ENCODE measurements at regions not wholly inside any gene's neighbourhood (a gene's known extent, or its start where the extent isn't known, plus 50 kb on each side); places are given as distances from the start of the nearest gene placed in this dataset.

DNA sequence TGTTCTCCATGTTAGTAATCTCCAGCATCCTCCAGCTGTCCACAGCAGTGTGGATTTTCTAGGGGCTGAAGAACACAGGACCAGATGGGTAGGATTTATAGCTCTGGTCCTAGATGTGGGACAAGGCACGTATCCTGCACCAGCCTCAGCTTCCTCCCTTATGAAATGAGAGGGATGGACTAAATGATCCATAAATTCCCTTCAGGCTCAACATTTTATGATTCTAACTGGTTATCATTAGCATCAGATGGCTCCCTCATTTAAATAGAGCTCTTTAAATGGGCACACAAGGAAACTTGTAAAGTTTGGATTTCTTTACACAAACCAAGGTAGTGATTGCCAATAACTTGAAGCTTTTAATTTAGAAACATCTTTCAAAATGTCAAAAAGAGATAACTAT is 97.7 kb downstream of the ESM1 start:
- intact Hi-C loops (cut with DNase I; ENCODE audit: low total_unique reads) = no loop called here
- H3K36me3 ChIP-seq = no peaks in the 10 kb centered on the region
- H3K27ac ChIP-seq = no peak overlapping the region
- H3K27me3 ChIP-seq = peaks cover 0 to 22% (median 15%) of the 10 kb centered on the region in 3 donors
- no peak for DNase-seq
- H3K9me3 ChIP-seq = no peaks in the 10 kb centered on the region
- WGBS, 5 donors = 71 to 100% (median 93%) methylated on average over 1 of the region's 1 CpG
- no peak overlapping the region for H3K4me3 ChIP-seq
- no peak for TF ChIP-seq POLR2AphosphoS5 (IDR thresholded peaks at IDR 0.05)
- TF ChIP-seq POLR2A (IDR thresholded peaks at IDR 0.05) = no peak
- TF ChIP-seq, protein P1, sequence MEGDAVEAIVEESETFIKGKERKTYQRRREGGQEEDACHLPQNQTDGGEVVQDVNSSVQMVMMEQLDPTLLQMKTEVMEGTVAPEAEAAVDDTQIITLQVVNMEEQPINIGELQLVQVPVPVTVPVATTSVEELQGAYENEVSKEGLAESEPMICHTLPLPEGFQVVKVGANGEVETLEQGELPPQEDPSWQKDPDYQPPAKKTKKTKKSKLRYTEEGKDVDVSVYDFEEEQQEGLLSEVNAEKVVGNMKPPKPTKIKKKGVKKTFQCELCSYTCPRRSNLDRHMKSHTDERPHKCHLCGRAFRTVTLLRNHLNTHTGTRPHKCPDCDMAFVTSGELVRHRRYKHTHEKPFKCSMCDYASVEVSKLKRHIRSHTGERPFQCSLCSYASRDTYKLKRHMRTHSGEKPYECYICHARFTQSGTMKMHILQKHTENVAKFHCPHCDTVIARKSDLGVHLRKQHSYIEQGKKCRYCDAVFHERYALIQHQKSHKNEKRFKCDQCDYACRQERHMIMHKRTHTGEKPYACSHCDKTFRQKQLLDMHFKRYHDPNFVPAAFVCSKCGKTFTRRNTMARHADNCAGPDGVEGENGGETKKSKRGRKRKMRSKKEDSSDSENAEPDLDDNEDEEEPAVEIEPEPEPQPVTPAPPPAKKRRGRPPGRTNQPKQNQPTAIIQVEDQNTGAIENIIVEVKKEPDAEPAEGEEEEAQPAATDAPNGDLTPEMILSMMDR (IDR thresholded peaks at IDR 0.05) = no peak
- TF ChIP-seq EP300 (IDR thresholded peaks at IDR 0.05) = no peak
- peaks cover 7 to 30% (median 14%) of the 10 kb centered on the region in 4 donors for H3K4me1 ChIP-seq

DNA sequence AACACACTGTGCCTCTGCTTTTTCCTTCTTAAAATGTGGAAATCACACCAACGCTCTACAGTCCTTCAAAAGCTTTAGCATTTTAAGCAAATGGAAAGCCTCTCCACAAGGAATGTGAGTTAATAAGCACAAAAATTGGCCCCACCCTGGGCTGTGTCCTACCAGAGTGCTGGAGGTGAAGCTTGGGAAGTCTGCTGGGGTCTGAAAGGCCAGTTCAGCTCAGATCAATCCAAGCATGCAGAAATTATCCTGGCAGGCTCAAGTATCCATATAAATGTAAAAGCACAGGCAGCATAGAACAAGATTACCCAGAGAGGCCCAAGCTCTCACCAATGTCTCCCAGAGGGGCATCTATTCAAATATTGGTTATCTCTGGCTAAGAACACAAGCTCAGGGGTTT is 98.5 kb downstream of the ESM1 start:
- no peak overlapping the region for H3K4me3 ChIP-seq
- no peaks in the 10 kb centered on the region for H3K36me3 ChIP-seq
- peaks cover 0 to 22% (median 15%) of the 10 kb centered on the region in 3 donors for H3K27me3 ChIP-seq
- WGBS, 5 donors = 74 to 95% (median 89%) methylated on average over 1 of the region's 1 CpG
- intact Hi-C loops (cut with DNase I; ENCODE audit: low total_unique reads) = no loop called here
- H3K4me1 ChIP-seq = peaks cover 7 to 31% (median 14%) of the 10 kb centered on the region in 4 donors
- no peak for DNase-seq
- H3K9me3 ChIP-seq = no peaks in the 10 kb centered on the region
- TF ChIP-seq, protein P1 (IDR thresholded peaks at IDR 0.05) = no peak
- TF ChIP-seq EP300 (IDR thresholded peaks at IDR 0.05) = no peak
- TF ChIP-seq POLR2A (IDR thresholded peaks at IDR 0.05) = no peak
- no peak for TF ChIP-seq POLR2AphosphoS5 (IDR thresholded peaks at IDR 0.05)
- no peak overlapping the region for H3K27ac ChIP-seq

DNA sequence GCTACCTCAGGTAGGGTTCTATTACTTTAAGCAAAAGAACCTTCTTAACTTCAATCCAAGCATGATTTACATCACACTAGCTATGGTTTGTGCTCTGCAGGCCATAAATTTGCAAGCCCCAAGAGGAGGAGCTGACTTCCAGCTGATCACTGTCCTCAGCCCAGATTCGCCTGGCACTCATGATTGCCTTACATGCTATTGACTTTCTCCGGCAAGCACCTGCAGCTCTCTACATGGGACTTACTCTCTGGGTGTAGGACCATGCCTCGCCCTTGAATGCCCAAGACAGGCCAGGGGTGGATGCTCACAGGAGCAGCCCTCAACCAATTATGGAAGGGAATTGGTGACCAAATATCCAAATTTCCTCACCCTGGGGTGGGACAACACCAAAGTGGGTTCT is 99.8 kb downstream of the ESM1 start:
- Histone ChIP-seq H3K27me3 (peaks cover 0 to 22% (median 15%) of the 10 kb centered on the region in 3 donors), H3K9me3 (no peaks in the 10 kb centered on the region), H3K36me3 (no peaks in the 10 kb centered on the region), H3K4me1 (peaks cover 7 to 31% (median 14%) of the 10 kb centered on the region in 4 donors), H3K27ac (no peak overlapping the region), H3K4me3 (no peak overlapping the region)
- 93 to 98% (median 95%) methylated on average over 3 of the region's 3 CpGs for WGBS, 5 donors
- DNase-seq = no peak
- intact Hi-C loops (cut with DNase I; ENCODE audit: low total_unique reads) = no loop called here
- no peak for TF ChIP-seq POLR2AphosphoS5 (IDR thresholded peaks at IDR 0.05)
- no peak for TF ChIP-seq EP300 (IDR thresholded peaks at IDR 0.05)
- TF ChIP-seq, protein P1 (IDR thresholded peaks at IDR 0.05) = no peak
- no peak for TF ChIP-seq POLR2A (IDR thresholded peaks at IDR 0.05)

DNA sequence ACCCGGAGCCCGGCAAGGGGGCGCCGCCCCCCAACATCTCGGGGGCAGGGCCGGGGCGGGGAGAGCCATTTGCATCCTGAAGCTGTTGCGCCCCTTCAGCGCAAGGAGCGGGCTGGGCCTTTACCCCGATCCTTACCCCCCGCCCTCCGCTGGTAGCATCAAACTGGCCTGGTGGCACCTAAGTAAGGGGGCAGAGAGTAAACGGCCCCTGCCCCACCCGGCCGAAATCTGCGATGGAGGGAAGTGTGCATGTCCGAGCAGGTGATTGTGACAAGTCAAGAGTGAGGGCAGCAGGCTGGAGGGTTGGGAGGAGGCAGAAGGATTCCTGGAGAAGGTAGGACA is 101.2 kb downstream of the ESM1 start:
- WGBS, 5 donors = 33 to 59% (median 40%) methylated on average over 5 to 18 of the region's 18 CpGs
- Histone ChIP-seq H3K27ac (peak overlapping the region in 3 of 5 donors; percentile 54 to 60 (median 58)), H3K4me1 (peaks cover 7 to 31% (median 14%) of the 10 kb centered on the region in 4 donors), H3K9me3 (no peaks in the 10 kb centered on the region), H3K27me3 (peaks cover 0 to 22% (median 15%) of the 10 kb centered on the region in 3 donors), H3K36me3 (no peaks in the 10 kb centered on the region), H3K4me3 (peak overlapping the region; percentile 52 to 65 (median 58))
- intact Hi-C loops (cut with DNase I; ENCODE audit: low total_unique reads) = no loop called here
- TF ChIP-seq EP300 (IDR thresholded peaks at IDR 0.05) (no peak), POLR2A (IDR thresholded peaks at IDR 0.05) (no peak), POLR2AphosphoS5 (IDR thresholded peaks at IDR 0.05) (no peak)
- TF ChIP-seq, protein P1 (IDR thresholded peaks at IDR 0.05) = no peak
- no peak for DNase-seq

All from stomach (tissue), 8 donors.